ENCODE measurements at regions not wholly inside any gene's neighbourhood (a gene's known extent, or its start where the extent isn't known, plus 50 kb on each side); places are given as distances from the start of the nearest gene placed in this dataset.
A peak's percentile ranks its signal among the peaks of the same experiment; 100 is the strongest.

DNA sequence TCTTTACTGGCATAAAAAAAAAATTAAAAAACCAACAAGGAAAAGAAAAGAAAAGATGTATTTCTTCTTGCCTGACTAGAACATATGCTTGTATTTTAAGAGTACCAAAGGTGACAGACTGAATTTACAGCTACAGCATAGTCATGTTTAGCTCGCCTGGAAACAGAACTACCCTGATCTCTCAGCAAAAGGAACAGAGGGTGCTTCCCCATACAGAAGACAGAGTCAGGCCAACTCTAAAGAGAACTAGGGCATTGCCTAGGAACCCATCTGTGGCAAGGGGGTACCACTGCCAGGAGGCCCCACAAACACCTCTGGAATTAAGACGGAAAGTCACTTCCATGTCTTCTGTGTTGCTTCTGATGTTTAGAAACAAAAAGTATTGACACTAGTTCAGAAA, 252.1 kb upstream of the STARD13 start:
- FAIRE-seq: no peak
- DNase-seq (ENCODE audit: insufficient read length, low spot score): no peak
- TF ChIP-seq CTCF (IDR thresholded peaks at IDR 0.05; ENCODE audit: insufficient read depth, missing control alignments): no peak

DNA sequence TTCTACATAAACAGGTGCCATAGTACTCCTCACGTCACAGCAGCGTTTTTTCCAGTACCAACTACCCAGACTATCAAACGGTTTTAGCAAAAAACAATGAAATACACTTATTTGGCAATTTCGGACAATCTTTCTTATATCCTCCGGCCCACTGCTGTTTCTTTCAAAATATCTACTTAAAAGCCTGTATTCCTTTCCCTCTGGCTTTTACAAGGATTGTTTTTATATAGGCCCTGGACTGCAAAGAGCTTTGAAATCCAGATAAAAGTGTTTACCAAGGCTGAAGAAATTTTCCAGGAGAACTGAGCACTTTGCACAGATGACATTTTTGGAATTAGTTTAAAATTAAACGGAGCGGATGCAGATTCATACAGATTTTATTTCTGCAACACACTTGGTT, 255.9 kb upstream of the STARD13 start:
- TF ChIP-seq CTCF (IDR thresholded peaks at IDR 0.05; ENCODE audit: insufficient read depth, missing control alignments): no peak
- DNase-seq (ENCODE audit: insufficient read length, low spot score) (no peak), FAIRE-seq (no peak)

GRCh38 chr13:33541962-33542308, 256.4 kb upstream of the STARD13 start:
- no peak for FAIRE-seq
- no peak for TF ChIP-seq CTCF (IDR thresholded peaks at IDR 0.05; ENCODE audit: insufficient read depth, missing control alignments)
- no peak for DNase-seq (ENCODE audit: insufficient read length, low spot score)

DNA sequence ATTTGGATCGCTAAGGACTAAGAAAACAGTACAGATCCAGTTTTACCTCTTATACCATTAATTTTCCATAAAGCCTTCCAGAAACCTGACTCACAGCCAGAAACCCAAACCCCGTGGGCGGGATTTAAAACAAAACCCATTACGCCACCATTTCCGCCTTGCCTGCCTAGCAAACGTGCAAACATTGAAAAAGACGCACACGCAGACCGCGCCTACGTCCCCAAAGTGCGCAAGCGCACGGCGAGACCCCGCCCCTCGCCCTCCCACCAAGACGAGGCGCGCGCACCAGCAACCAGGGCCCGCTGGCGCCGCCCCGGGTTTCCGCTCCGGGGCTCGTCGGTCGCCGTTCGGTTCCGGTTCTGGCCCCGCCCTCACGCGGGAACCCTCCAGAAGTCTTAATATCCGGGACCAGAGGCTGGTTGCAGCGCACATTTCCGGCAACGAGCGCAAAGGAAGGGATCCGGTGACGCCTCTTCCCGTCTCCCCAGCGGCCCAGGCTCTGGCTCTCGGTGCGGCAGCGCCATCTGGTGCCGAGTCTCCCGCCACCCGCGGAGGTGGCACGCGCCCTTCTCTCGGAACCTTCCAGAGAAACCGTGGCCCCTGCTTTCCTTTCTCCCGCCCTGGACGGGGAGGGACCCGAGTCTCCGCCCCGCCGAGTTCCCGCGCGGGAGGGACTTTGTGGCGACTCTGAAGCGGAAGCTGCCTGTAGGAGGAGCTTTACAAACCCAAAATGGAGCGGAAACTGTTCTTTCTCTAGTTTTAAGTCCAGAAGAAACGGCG, 256.9 kb upstream of the STARD13 start:
- FAIRE-seq: no peak
- peak; percentile 77 for TF ChIP-seq CTCF (IDR thresholded peaks at IDR 0.05; ENCODE audit: insufficient read depth, missing control alignments)
- peak; percentile 41 for DNase-seq (ENCODE audit: insufficient read length, low spot score)

GRCh38 chr13:33543089-33543459, 257.5 kb upstream of the STARD13 start:
- DNase-seq (ENCODE audit: insufficient read length, low spot score) (no peak), FAIRE-seq (peak; percentile 11)
- no peak for TF ChIP-seq CTCF (IDR thresholded peaks at IDR 0.05; ENCODE audit: insufficient read depth, missing control alignments)

GRCh38 chr13:33543631-33544265, 258.2 kb upstream of the STARD13 start:
- DNase-seq (ENCODE audit: insufficient read length, low spot score): no peak
- TF ChIP-seq CTCF (IDR thresholded peaks at IDR 0.05; ENCODE audit: insufficient read depth, missing control alignments): no peak
- peak; percentile 91 for FAIRE-seq

GRCh38 chr13:33544308-33544707, 258.8 kb upstream of the STARD13 start:
- TF ChIP-seq CTCF (IDR thresholded peaks at IDR 0.05; ENCODE audit: insufficient read depth, missing control alignments): no peak
- FAIRE-seq: no peak
- no peak for DNase-seq (ENCODE audit: insufficient read length, low spot score)

Measured in D721Med (cell line).